ENCODE measurements at regions not wholly inside any gene's neighbourhood (a gene's known extent, or its start where the extent isn't known, plus 50 kb on each side); places are given as distances from the start of the nearest gene placed in this dataset.
A peak's percentile ranks its signal among the peaks of the same experiment; 100 is the strongest.

GRCh38 chr3:30085486-30085885 lies 520.9 kb upstream of the TGFBR2 start:
- H3K4me1 Mint-ChIP-seq = peaks cover 45% of the 10 kb centered on the region
- ChIA-PET POLR2A (no interaction called here), CTCF (interaction anchor here (1.6 kb wide), 1 partner anchor 43 kb away, joined by 6 read pairs; no protein-coding TSS in a partner anchor)
- H3K36me3 Mint-ChIP-seq = no peaks in the 10 kb centered on the region
- ATAC-seq (0 out of 2 replicates have a peak, but pooled peaks have one; percentile 4), DNase-seq (ENCODE audit: low spot score) (no peak)
- peaks cover 98% of the 10 kb centered on the region for H3K27me3 Mint-ChIP-seq (ENCODE audit: low read depth)
- H3K27ac Mint-ChIP-seq = no peak overlapping the region
- 0 out of 2 replicates have a peak overlapping the region, but pooled peaks have one; percentile 13 for H3K4me3 Mint-ChIP-seq
- H3K9me3 Mint-ChIP-seq = no peaks in the 10 kb centered on the region
- TF ChIP-seq EMX1 (CRISPR knock-in tag; IDR thresholded peaks at IDR 0.05) (no peak), ZMAT4 (CRISPR knock-in tag; IDR thresholded peaks at IDR 0.05) (peak; percentile 96)

- peaks cover 39% of the 10 kb centered on the region for H3K36me3 Mint-ChIP-seq
- CTCF ChIA-PET = no interaction called here
- peaks cover 17% of the 10 kb centered on the region for H3K4me1 Mint-ChIP-seq
- ATAC-seq (no peak), DNase-seq (ENCODE audit: low spot score) (no peak)
- H3K27me3 Mint-ChIP-seq (ENCODE audit: low read depth) = peaks cover 87% of the 10 kb centered on the region
- no peak overlapping the region for H3K27ac Mint-ChIP-seq
- H3K9me3 Mint-ChIP-seq = peaks cover 40% of the 10 kb centered on the region
- POLR2A ChIA-PET = no interaction called here
- TF ChIP-seq ZNF121 (CRISPR knock-in tag; IDR thresholded peaks at IDR 0.05) (no peak), GRHL2 (CRISPR knock-in tag; IDR thresholded peaks at IDR 0.05; ENCODE audit: insufficient replicate concordance, severe bottlenecking) (no peak), RORB (CRISPR knock-in tag; IDR thresholded peaks at IDR 0.05) (no peak), CDX4 (CRISPR knock-in tag; IDR thresholded peaks at IDR 0.05; ENCODE audit: borderline replicate concordance) (no peak)
- H3K4me3 Mint-ChIP-seq = no peak overlapping the region
These were observed 514.7 kb upstream of the TGFBR2 start for GRCh38 chr3:30091686-30092085.

GRCh38 chr3:30097022-30097650 lies 509.3 kb upstream of the TGFBR2 start:
- TF ChIP-seq JAZF1 (CRISPR knock-in tag; IDR thresholded peaks at IDR 0.05) (no peak), ZNF317 (CRISPR knock-in tag; IDR thresholded peaks at IDR 0.05; ENCODE audit: borderline replicate concordance, low read depth) (no peak), FOXP4 (CRISPR knock-in tag; IDR thresholded peaks at IDR 0.05) (no peak), STAT6 (CRISPR knock-in tag; conservative IDR thresholded peaks at IDR 0.05; ENCODE audit: low read depth) (no peak), TCF7 (CRISPR knock-in tag; IDR thresholded peaks at IDR 0.05; ENCODE audit: low read depth) (no peak), CBFB (CRISPR knock-in tag; IDR thresholded peaks at IDR 0.05; ENCODE audit: low read depth) (no peak), ESRRA (CRISPR knock-in tag; IDR thresholded peaks at IDR 0.05; ENCODE audit: borderline replicate concordance) (no peak), ZNF396 (CRISPR knock-in tag; IDR thresholded peaks at IDR 0.05; ENCODE audit: borderline replicate concordance) (no peak), MXD4 (CRISPR knock-in tag; IDR thresholded peaks at IDR 0.05; ENCODE audit: borderline replicate concordance) (no peak), CREM (CRISPR knock-in tag; IDR thresholded peaks at IDR 0.05) (no peak), ZNF138 (CRISPR knock-in tag; conservative IDR thresholded peaks at IDR 0.05) (no peak)
- Mint-ChIP-seq H3K9me3 (peaks cover 38% of the 10 kb centered on the region), H3K36me3 (peaks cover 36% of the 10 kb centered on the region), H3K27me3 (ENCODE audit: low read depth) (peaks cover 49% of the 10 kb centered on the region), H3K4me3 (no peak overlapping the region), H3K4me1 (peaks cover 26% of the 10 kb centered on the region), H3K27ac (no peak overlapping the region)
- ATAC-seq (peak; percentile 93), DNase-seq (ENCODE audit: low spot score) (no peak)
- POLR2A ChIA-PET = interaction anchor here (0.8 kb wide), 1 partner anchor 1788 kb away, joined by 3 read pairs; no protein-coding TSS in a partner anchor
- CTCF ChIA-PET = interaction anchor here (1.0 to 1.2 kb wide), 2 partner anchors 55 to 84 kb away, joined by 3 to 9 read pairs; no protein-coding TSS in a partner anchor
